ENCODE measurements at regions not wholly inside any gene's neighbourhood (a gene's known extent, or its start where the extent isn't known, plus 50 kb on each side); places are given as distances from the start of the nearest gene placed in this dataset.

- DNase-seq (ENCODE audit: low read depth): no peak
Observed at GRCh38 chr4:100970414-100970813, 376.9 kb downstream of the PPP3CA start.

GRCh38 chr4:100969925-100970324 lies 377.4 kb downstream of the PPP3CA start:
- no peak for DNase-seq (ENCODE audit: low read depth)

GRCh38 chr4:100968046-100968445 lies 379.3 kb downstream of the PPP3CA start:
- DNase-seq (ENCODE audit: low read depth): no peak

GRCh38 chr4:100963627-100964026 lies 383.7 kb downstream of the PPP3CA start:
- no peak for DNase-seq (ENCODE audit: low read depth)

GRCh38 chr4:100962698-100963097 lies 384.6 kb downstream of the PPP3CA start:
- no peak for DNase-seq (ENCODE audit: low read depth)

- no peak for DNase-seq (ENCODE audit: low read depth)
Observed at GRCh38 chr4:100960232-100960631, 387.1 kb downstream of the PPP3CA start.

GRCh38 chr4:100954046-100954445 lies 393.3 kb downstream of the PPP3CA start:
- no peak for DNase-seq (ENCODE audit: low read depth)

GRCh38 chr4:100953616-100954015 lies 393.7 kb downstream of the PPP3CA start:
- no peak for DNase-seq (ENCODE audit: low read depth)

GRCh38 chr4:100952590-100952989 lies 394.7 kb downstream of the PPP3CA start:
- DNase-seq (ENCODE audit: low read depth): no peak

- DNase-seq (ENCODE audit: low read depth): no peak
Observed at GRCh38 chr4:100949350-100949935, 397.9 kb downstream of the PPP3CA start.

- no peak for DNase-seq (ENCODE audit: low read depth)
Observed at GRCh38 chr4:100948911-100949310, 398.4 kb downstream of the PPP3CA start.

- DNase-seq (ENCODE audit: low read depth): no peak
Observed at GRCh38 chr4:100945789-100946188, 401.5 kb downstream of the PPP3CA start.

- DNase-seq (ENCODE audit: low read depth): no peak
Observed at GRCh38 chr4:100938698-100939097, 408.6 kb downstream of the PPP3CA start.

GRCh38 chr4:100936661-100937375 lies 410.5 kb downstream of the PPP3CA start:
- DNase-seq (ENCODE audit: low read depth): no peak

- DNase-seq (ENCODE audit: low read depth): peak; percentile 14
Observed at GRCh38 chr4:100935090-100935489, 412.2 kb downstream of the PPP3CA start.

- DNase-seq (ENCODE audit: low read depth): peak; percentile 4
Observed at GRCh38 chr4:100933628-100934027, 413.7 kb downstream of the PPP3CA start.

GRCh38 chr4:100929758-100930157 lies 411.9 kb upstream of the EMCN start:
- DNase-seq (ENCODE audit: low read depth): no peak

- no peak for DNase-seq (ENCODE audit: low read depth)
Observed at GRCh38 chr4:100929135-100929534, 411.3 kb upstream of the EMCN start.

GRCh38 chr4:100926039-100926717 lies 408.4 kb upstream of the EMCN start:
- DNase-seq (ENCODE audit: low read depth): no peak

- DNase-seq (ENCODE audit: low read depth): no peak
Observed at GRCh38 chr4:100913685-100914084, 395.9 kb upstream of the EMCN start.

- DNase-seq (ENCODE audit: low read depth): no peak
Observed at GRCh38 chr4:100908540-100908939, 390.7 kb upstream of the EMCN start.

GRCh38 chr4:100907465-100908454 lies 389.9 kb upstream of the EMCN start:
- peak; percentile 6 for DNase-seq (ENCODE audit: low read depth)

Measured in RPMI7951 (cell line).